A549 (cell line): ENCODE measurements at regions not wholly inside any gene's neighbourhood (a gene's known extent, or its start where the extent isn't known, plus 50 kb on each side); places are given as distances from the start of the nearest gene placed in this dataset.

Source experiments
- ATAC-seq, 2 experiments: fragments of 200-7000 bp in 1 of 2; fragments of >200 bp in 1 of 2; cut with Nextera tagmentation in 1 of 2; cut with Tn5 transposase in 1 of 2; 3 replicates each; pipeline versions ENCODE4 v1.8.0 to v1.9.1; 2018 to 2020; ENCODE audit warnings: mild to moderate bottlenecking in 1 of 2, moderate library complexity in 1 of 2
- CTCF ChIA-PET: fragments of 300-600 bp; sonication (Branson Sonifier 250); formaldehyde crosslinking; extraction: SDS; loops from one replicate; lab custom pipeline; 2021; ENCODE audit warnings: antibody characterized with exemption, inconsistent platforms; lab: Yijun Ruan, JAX
- POLR2A ChIA-PET: fragments of 350-600 bp; formaldehyde crosslinking; extraction: SDS; loops from one replicate; lab custom pipeline; 2021; ENCODE audit warnings: antibody characterized with exemption, inconsistent platforms; lab: Yijun Ruan, JAX
- DNase-seq, 2 experiments: peaks; one replicate each; pipeline versions ENCODE4 v3.0.0 to v3.0.0-alpha.2; 2011 to 2016; ENCODE audit warnings: low read depth in 1 of 2, low spot score in 1 of 2
- FAIRE-seq: peaks from 2 replicates; lab custom pipeline; 2011; peaks lifted over from hg19 to GRCh38; lab: Jason Lieb, UNC
- H3K27ac ChIP-seq, 2 experiments: fragments of >200 bp; sonication (Bioruptor Twin); formaldehyde crosslinking; 3 replicates each; pipeline ENCODE4 v1.5.1; 2016 to 2017
- H3K4me1 ChIP-seq: fragments of >200 bp; sonication (Bioruptor Twin); formaldehyde crosslinking; 3 replicates; pipeline ENCODE4 v1.6.1; 2016
- H3K4me2 ChIP-seq: fragments of >200 bp; sonication (Bioruptor Twin); formaldehyde crosslinking; 3 replicates; pipeline ENCODE4 v1.6.1; 2016
- H3K4me3 ChIP-seq: fragments of >200 bp; sonication (Bioruptor Twin); formaldehyde crosslinking; 3 replicates; pipeline ENCODE4 v1.5.1; 2016
- H3K9me3 ChIP-seq: fragments of >200 bp; sonication (Bioruptor Twin); formaldehyde crosslinking; 3 replicates; pipeline ENCODE4 v1.6.1; 2016
- BHLHE40 ChIP-seq: IDR thresholded peaks from 2 replicates; pipeline ENCODE4 v1.6.1; 2012; ENCODE audit warnings: low read depth, low read length, inconsistent platforms
- CBX2 ChIP-seq: fragments of 200-600 bp; sonication (generic); IDR thresholded peaks from 2 replicates; pipeline ENCODE4 v1.6.1; 2016; ENCODE audit warnings: low read depth, mild to moderate bottlenecking, borderline replicate concordance
- EHF ChIP-seq: fragments of 250-450 bp; sonication (Bioruptor Pico); IDR thresholded peaks from 2 replicates; pipeline ENCODE4 v1.5.0; 2020; ENCODE audit warnings: mild to moderate bottlenecking
- EHMT2 ChIP-seq: fragments of 200-600 bp; sonication (generic); IDR thresholded peaks from 2 replicates; pipeline ENCODE4 v1.6.1; 2016; ENCODE audit warnings: antibody characterized with exemption, low read depth, mild to moderate bottlenecking, moderate library complexity
- ELK1 ChIP-seq: fragments of 150-350 bp; IDR thresholded peaks from 2 replicates; pipeline ENCODE4 v1.6.1; 2014; ENCODE audit warnings: low read depth, mild to moderate bottlenecking, low read length
- EP300 ChIP-seq, 2 experiments: fragments of >200 bp; sonication (Bioruptor Twin); formaldehyde crosslinking; IDR thresholded peaks; 2 replicates in 1 of 2; 3 replicates in 1 of 2; pipeline ENCODE4 v1.6.1; 2016 to 2017
- FOSL2 ChIP-seq, 2 experiments: fragments of 450-650 bp in 1 of 2; fragments of >200 bp in 1 of 2; sonication (Bioruptor Twin) in 1 of 2; formaldehyde crosslinking; IDR thresholded peaks; 2 replicates each; pipeline versions ENCODE4 v1.5.0 to v1.6.1; 2016 to 2020; ENCODE audit warnings: mild to moderate bottlenecking in 1 of 2, moderate library complexity in 1 of 2
- FOXS1 ChIP-seq: fragments of 250-450 bp; sonication (Bioruptor Pico); IDR thresholded peaks from 2 replicates; pipeline ENCODE4 v1.5.0; 2020; ENCODE audit warnings: mild to moderate bottlenecking, moderate library complexity
- HES2 ChIP-seq: fragments of >200 bp; sonication (Bioruptor Twin); formaldehyde crosslinking; IDR thresholded peaks from 2 replicates; pipeline ENCODE4 v1.6.1; 2016
- HOXA7 ChIP-seq: fragments of 250-450 bp; sonication (Bioruptor Pico); IDR thresholded peaks from 2 replicates; pipeline ENCODE4 v1.5.0; 2020; ENCODE audit warnings: mild to moderate bottlenecking, moderate library complexity
- HOXB13 ChIP-seq: fragments of 250-450 bp; sonication (Bioruptor Pico); IDR thresholded peaks from 2 replicates; pipeline ENCODE4 v1.5.0; 2020; ENCODE audit warnings: low read depth, mild to moderate bottlenecking, moderate library complexity
- HOXB5 ChIP-seq: fragments of 250-450 bp; sonication (Bioruptor Pico); IDR thresholded peaks from 2 replicates; pipeline ENCODE4 v1.5.0; 2020; ENCODE audit warnings: mild to moderate bottlenecking, moderate library complexity
- MAFK ChIP-seq: fragments of 450-650 bp; IDR thresholded peaks from 2 replicates; pipeline ENCODE4 v1.6.1; 2014; ENCODE audit not compliant: partially characterized antibody
- MAX ChIP-seq: IDR thresholded peaks from 2 replicates; pipeline ENCODE4 v1.6.1; 2012
- PHF8 ChIP-seq: fragments of 200-600 bp; sonication (generic); IDR thresholded peaks from 2 replicates; pipeline ENCODE4 v1.6.1; 2016; ENCODE audit warnings: low read depth, mild to moderate bottlenecking, antibody characterized with exemption, moderate library complexity, borderline replicate concordance
- POLR2AphosphoS2 ChIP-seq: conservative IDR thresholded peaks from 2 replicates; pipeline ENCODE4 v1.6.1; 2012; ENCODE audit warnings: low read length, improper control_type of control experiment, inconsistent platforms
- RAD21 ChIP-seq, 2 experiments: fragments of >200 bp in 1 of 2; sonication (Bioruptor Twin) in 1 of 2; formaldehyde crosslinking in 1 of 2; IDR thresholded peaks in 1 of 2; conservative IDR thresholded peaks in 1 of 2; 2 replicates in 1 of 2; 3 replicates in 1 of 2; pipeline ENCODE4 v1.6.1; 2012 to 2018; ENCODE audit warnings: inconsistent platforms in 1 of 2
- RARB ChIP-seq: fragments of 250-450 bp; sonication (Bioruptor Pico); IDR thresholded peaks from 2 replicates; pipeline ENCODE4 v1.8.0; 2021; ENCODE audit warnings: mild to moderate bottlenecking, moderate library complexity
- RCOR1 ChIP-seq: fragments of 150-350 bp; IDR thresholded peaks from 2 replicates; pipeline ENCODE4 v1.6.1; 2014; ENCODE audit warnings: antibody characterized with exemption, low read length, low read depth
- TP53 ChIP-seq: fragments of 250-450 bp; sonication (Bioruptor Pico); IDR thresholded peaks from 2 replicates; pipeline ENCODE4 v1.5.0; 2021; ENCODE audit warnings: mild to moderate bottlenecking, moderate library complexity
- USF2 ChIP-seq: fragments of 450-650 bp; IDR thresholded peaks from 2 replicates; pipeline ENCODE4 v1.6.1; 2014; ENCODE audit warnings: antibody characterized with exemption
- ZNF302 ChIP-seq: fragments of 250-450 bp; sonication (Bioruptor Pico); IDR thresholded peaks from 2 replicates; pipeline ENCODE4 v1.9.0; 2021; ENCODE audit warnings: inconsistent platforms, mild to moderate bottlenecking, moderate library complexity
- ZSCAN20 ChIP-seq: fragments of 250-450 bp; sonication (Bioruptor Pico); IDR thresholded peaks from 2 replicates; pipeline ENCODE4 v1.8.0; 2022; ENCODE audit warnings: mild to moderate bottlenecking, moderate library complexity
- WGBS: methylation state at CpG from one replicate; pipeline ENCODE4 v1.1.6; 2017; ENCODE audit errors: missing lambda C conversion rate; 5-methylcytosine and 5-hydroxymethylcytosine counted together
- TF ChIP-seq, protein P1 (sequence below): fragments of 250-450 bp; sonication (Bioruptor Pico); IDR thresholded peaks from 2 replicates; pipeline ENCODE4 v1.5.0; 2020; ENCODE audit warnings: low read depth, mild to moderate bottlenecking, moderate library complexity
- TF ChIP-seq, protein P2 (sequence below): IDR thresholded peaks from 2 replicates; pipeline ENCODE4 v1.6.1; 2012
- TF ChIP-seq, protein P3 (sequence below): IDR thresholded peaks from 2 replicates; pipeline ENCODE4 v1.6.1; 2012; ENCODE audit warnings: low read depth, borderline replicate concordance
- TF ChIP-seq, protein P4 (sequence below): fragments of >200 bp; sonication (Bioruptor Twin); formaldehyde crosslinking; IDR thresholded peaks from 3 replicates; pipeline ENCODE4 v1.6.1; 2016

DNA sequence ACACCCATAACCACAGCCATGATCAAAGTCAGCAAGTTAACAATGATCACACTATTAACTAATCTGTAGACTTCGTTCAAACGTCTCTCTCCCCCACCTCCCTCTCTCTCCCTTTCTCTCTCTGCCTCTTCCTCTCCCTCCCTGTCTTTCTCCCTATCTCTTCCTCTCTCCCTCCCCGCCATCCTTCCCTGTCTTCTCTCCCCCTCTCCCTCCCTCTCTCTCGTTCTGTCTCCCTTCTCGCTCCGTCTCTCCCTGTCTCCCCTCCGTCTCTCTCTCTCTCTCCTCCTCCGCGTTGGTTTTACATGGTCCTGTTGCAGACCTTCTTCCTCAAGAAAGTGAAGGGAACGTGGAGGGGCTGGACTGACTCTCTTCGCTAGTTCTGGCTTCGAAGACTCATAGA is 308.9 kb upstream of the FOXQ1 start:
- H3K27ac ChIP-seq = no peak overlapping the region
- H3K4me1 ChIP-seq = no peaks in the 10 kb centered on the region
- POLR2A ChIA-PET = no interaction called here
- no peaks in the 10 kb centered on the region for H3K9me3 ChIP-seq
- ATAC-seq = no peak
- WGBS = 74% methylated on average over 11 of the region's 12 CpGs
- no peak overlapping the region for H3K4me3 ChIP-seq
- no peak for DNase-seq
- TF ChIP-seq RAD21 (conservative IDR thresholded peaks at IDR 0.05 in 1 of 2, IDR thresholded peaks at IDR 0.05 in 1 of 2) = no peak
- TF ChIP-seq MAX = no peak
- no peak for TF ChIP-seq USF2
- CTCF ChIA-PET = no interaction called here
- no peak for FAIRE-seq
- H3K4me2 ChIP-seq = no peak overlapping the region

DNA sequence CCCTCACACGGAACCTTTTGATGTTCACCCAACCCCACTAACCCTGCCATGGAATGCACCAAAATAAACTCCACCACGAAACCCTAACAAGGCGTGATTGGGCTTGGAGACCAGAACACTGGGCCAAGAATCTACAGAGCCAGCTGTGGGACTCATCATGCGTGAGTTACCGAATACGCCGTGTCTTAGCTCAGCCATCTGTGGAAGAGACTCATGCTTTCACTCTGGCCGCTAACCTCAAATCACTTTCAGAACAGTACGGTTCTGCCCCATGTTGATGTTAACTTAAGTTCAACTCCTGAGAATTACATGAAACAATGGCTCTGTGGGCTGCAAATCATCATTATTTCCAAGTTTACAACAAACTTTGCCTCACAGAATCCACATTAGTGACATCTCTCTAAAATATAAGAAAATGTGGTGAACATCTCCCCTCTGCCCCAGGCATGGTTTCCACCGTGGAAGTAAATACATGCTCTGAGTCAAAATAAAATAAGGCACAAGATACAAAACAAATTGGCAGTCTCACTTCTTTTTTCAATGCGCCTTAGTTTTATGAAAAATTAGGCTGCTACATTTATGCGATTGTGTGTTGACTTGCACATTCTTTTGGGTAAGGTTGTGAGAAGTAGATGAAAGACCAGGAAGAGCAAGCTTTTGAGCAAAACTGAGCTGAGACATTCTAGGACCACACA is 308.9 kb upstream of the EXOC2 start:
- ChIA-PET CTCF (no interaction called here), POLR2A (no interaction called here)
- 61% methylated on average over 9 of the region's 12 CpGs for WGBS
- H3K9me3 ChIP-seq = no peaks in the 10 kb centered on the region
- H3K4me2 ChIP-seq = no peak overlapping the region
- H3K4me3 ChIP-seq = no peak overlapping the region
- FAIRE-seq (no peak), ATAC-seq (no peak), DNase-seq (no peak)
- H3K27ac ChIP-seq = no peak overlapping the region
- H3K4me1 ChIP-seq = no peaks in the 10 kb centered on the region
- no peak for TF ChIP-seq RCOR1
- no peak for TF ChIP-seq HOXB5
- no peak for TF ChIP-seq TP53 (CRISPR knock-in tag)
- TF ChIP-seq HOXA7 (CRISPR knock-in tag) = no peak
- no peak for TF ChIP-seq POLR2AphosphoS2
- TF ChIP-seq HOXB13 (CRISPR knock-in tag) = no peak
- TF ChIP-seq RARB (CRISPR knock-in tag) = no peak
- no peak for TF ChIP-seq EHMT2
- TF ChIP-seq HES2 = no peak

GRCh38 chr6:999552-999951 is 306.6 kb upstream of the EXOC2 start:
- POLR2A ChIA-PET = no interaction called here
- H3K4me3 ChIP-seq = no peak overlapping the region
- no peaks in the 10 kb centered on the region for H3K4me1 ChIP-seq
- DNase-seq = no peak
- 50% methylated on average over 9 of the region's 9 CpGs for WGBS
- no peaks in the 10 kb centered on the region for H3K9me3 ChIP-seq
- no peak overlapping the region for H3K4me2 ChIP-seq
- FAIRE-seq = no peak
- no peak overlapping the region for H3K27ac ChIP-seq
- CTCF ChIA-PET = interaction anchor here (0.8 kb wide), 1 partner anchor 336 kb away, joined by 3 read pairs; no protein-coding TSS in a partner anchor
- TF ChIP-seq, protein P1, sequence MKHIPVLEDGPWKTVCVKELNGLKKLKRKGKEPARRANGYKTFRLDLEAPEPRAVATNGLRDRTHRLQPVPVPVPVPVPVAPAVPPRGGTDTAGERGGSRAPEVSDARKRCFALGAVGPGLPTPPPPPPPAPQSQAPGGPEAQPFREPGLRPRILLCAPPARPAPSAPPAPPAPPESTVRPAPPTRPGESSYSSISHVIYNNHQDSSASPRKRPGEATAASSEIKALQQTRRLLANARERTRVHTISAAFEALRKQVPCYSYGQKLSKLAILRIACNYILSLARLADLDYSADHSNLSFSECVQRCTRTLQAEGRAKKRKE (CRISPR knock-in tag) = no peak
- TF ChIP-seq MAFK (no peak), EHMT2 (no peak), HOXB13 (CRISPR knock-in tag) (no peak), FOSL2 (IDR thresholded peaks at IDR 0.05) (no peak), FOSL2 (CRISPR knock-in tag; IDR thresholded peaks at IDR 0.05) (no peak), EP300 (IDR thresholded peaks at IDR 0.05) (no peak), ZNF302 (no peak), PHF8 (no peak), FOXS1 (CRISPR knock-in tag) (no peak), ELK1 (no peak), CBX2 (no peak), HOXB5 (no peak), POLR2AphosphoS2 (no peak), ZSCAN20 (no peak), EHF (no peak), BHLHE40 (no peak)
- TF ChIP-seq, protein P2, sequence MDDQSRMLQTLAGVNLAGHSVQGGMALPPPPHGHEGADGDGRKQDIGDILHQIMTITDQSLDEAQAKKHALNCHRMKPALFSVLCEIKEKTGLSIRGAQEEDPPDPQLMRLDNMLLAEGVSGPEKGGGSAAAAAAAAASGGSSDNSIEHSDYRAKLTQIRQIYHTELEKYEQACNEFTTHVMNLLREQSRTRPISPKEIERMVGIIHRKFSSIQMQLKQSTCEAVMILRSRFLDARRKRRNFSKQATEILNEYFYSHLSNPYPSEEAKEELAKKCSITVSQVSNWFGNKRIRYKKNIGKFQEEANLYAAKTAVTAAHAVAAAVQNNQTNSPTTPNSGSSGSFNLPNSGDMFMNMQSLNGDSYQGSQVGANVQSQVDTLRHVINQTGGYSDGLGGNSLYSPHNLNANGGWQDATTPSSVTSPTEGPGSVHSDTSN = no peak
- TF ChIP-seq, protein P3, sequence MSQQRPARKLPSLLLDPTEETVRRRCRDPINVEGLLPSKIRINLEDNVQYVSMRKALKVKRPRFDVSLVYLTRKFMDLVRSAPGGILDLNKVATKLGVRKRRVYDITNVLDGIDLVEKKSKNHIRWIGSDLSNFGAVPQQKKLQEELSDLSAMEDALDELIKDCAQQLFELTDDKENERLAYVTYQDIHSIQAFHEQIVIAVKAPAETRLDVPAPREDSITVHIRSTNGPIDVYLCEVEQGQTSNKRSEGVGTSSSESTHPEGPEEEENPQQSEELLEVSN = no peak
- TF ChIP-seq, protein P4, sequence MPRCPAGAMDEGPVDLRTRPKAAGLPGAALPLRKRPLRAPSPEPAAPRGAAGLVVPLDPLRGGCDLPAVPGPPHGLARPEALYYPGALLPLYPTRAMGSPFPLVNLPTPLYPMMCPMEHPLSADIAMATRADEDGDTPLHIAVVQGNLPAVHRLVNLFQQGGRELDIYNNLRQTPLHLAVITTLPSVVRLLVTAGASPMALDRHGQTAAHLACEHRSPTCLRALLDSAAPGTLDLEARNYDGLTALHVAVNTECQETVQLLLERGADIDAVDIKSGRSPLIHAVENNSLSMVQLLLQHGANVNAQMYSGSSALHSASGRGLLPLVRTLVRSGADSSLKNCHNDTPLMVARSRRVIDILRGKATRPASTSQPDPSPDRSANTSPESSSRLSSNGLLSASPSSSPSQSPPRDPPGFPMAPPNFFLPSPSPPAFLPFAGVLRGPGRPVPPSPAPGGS = no peak
- no peak for ATAC-seq
